DOHH2 (cell line): ENCODE measurements at regions not wholly inside any gene's neighbourhood (a gene's known extent, or its start where the extent isn't known, plus 50 kb on each side); places are given as distances from the start of the nearest gene placed in this dataset.

ENCODE experiments used
- H3F3A ChIP-seq: fragments of 200-600 bp; sonication (generic), shearing (Covaris generic); 2 replicates; pipeline ENCODE4 v1.6.0; 2016; ENCODE audit warnings: antibody characterized with exemption, mild to moderate bottlenecking; ENCODE audit not compliant: control insufficient read depth, insufficient read depth
- H3K27ac ChIP-seq: fragments of 200-600 bp; sonication (generic); 2 replicates; pipeline ENCODE4 v1.5.1; 2014; ENCODE audit warnings: low read depth, mild to moderate bottlenecking, low read length, moderate library complexity
- H3K27me3 ChIP-seq: fragments of 200-600 bp; sonication (generic); 2 replicates; pipeline ENCODE4 v1.6.1; 2014; ENCODE audit warnings: mild to moderate bottlenecking, low read length, mixed read lengths; ENCODE audit not compliant: control insufficient read depth
- H3K36me3 ChIP-seq: fragments of 200-600 bp; sonication (generic); 2 replicates; pipeline ENCODE4 v1.6.1; 2014; ENCODE audit warnings: mild to moderate bottlenecking, low read length, moderate library complexity, mixed read lengths; ENCODE audit not compliant: control insufficient read depth
- H3K4me1 ChIP-seq: fragments of 200-600 bp; sonication (generic); 2 replicates; pipeline ENCODE4 v1.6.1; 2014; ENCODE audit warnings: mild to moderate bottlenecking, low read length, mixed read lengths; ENCODE audit not compliant: control insufficient read depth
- H3K4me2 ChIP-seq: fragments of 200-600 bp; sonication (generic); 2 replicates; pipeline ENCODE4 v1.6.0; 2014; ENCODE audit warnings: mild to moderate bottlenecking, low read length, moderate library complexity
- H3K4me3 ChIP-seq: fragments of 200-600 bp; sonication (generic); 2 replicates; pipeline ENCODE4 v1.5.1; 2014; ENCODE audit warnings: mild to moderate bottlenecking, low read length, mixed read lengths
- H3K79me2 ChIP-seq: fragments of 200-600 bp; sonication (generic); 2 replicates; pipeline ENCODE4 v1.6.1; 2014; ENCODE audit warnings: mild to moderate bottlenecking, low read length, mixed read lengths; ENCODE audit not compliant: control insufficient read depth
- H3K9me2 ChIP-seq: fragments of 200-600 bp; sonication (generic); replicated peaks from 2 replicates; pipeline ENCODE4 v1.6.1; 2014; ENCODE audit warnings: mild to moderate bottlenecking, low read length, mixed read lengths; ENCODE audit not compliant: control insufficient read depth
- H3K9me3 ChIP-seq: fragments of 200-600 bp; sonication (generic); 2 replicates; pipeline ENCODE4 v1.6.1; 2014; ENCODE audit warnings: antibody characterized with exemption, low read length, mixed read lengths; ENCODE audit not compliant: control insufficient read depth, insufficient read depth
- H4K20me1 ChIP-seq: fragments of 200-600 bp; sonication (generic); 2 replicates; pipeline ENCODE4 v1.6.0; 2014; ENCODE audit warnings: low read depth, mild to moderate bottlenecking, antibody characterized with exemption, low read length, moderate library complexity; ENCODE audit not compliant: control insufficient read depth, insufficient read depth
- EZH2phosphoT487 ChIP-seq: fragments of 200-600 bp; sonication (generic); IDR thresholded peaks from 2 replicates; pipeline ENCODE4 v1.6.1; 2017; ENCODE audit warnings: borderline replicate concordance, mild to moderate bottlenecking, antibody characterized with exemption, low read length, moderate library complexity, mixed read lengths
- TF ChIP-seq, protein P1 (sequence below): fragments of 200-600 bp; sonication (generic); IDR thresholded peaks from one replicate; pipeline ENCODE4 v1.5.1; 2014; ENCODE audit warnings: antibody characterized with exemption, mild to moderate bottlenecking, low read depth, low read length; ENCODE audit not compliant: poor library complexity, severe bottlenecking

DNA sequence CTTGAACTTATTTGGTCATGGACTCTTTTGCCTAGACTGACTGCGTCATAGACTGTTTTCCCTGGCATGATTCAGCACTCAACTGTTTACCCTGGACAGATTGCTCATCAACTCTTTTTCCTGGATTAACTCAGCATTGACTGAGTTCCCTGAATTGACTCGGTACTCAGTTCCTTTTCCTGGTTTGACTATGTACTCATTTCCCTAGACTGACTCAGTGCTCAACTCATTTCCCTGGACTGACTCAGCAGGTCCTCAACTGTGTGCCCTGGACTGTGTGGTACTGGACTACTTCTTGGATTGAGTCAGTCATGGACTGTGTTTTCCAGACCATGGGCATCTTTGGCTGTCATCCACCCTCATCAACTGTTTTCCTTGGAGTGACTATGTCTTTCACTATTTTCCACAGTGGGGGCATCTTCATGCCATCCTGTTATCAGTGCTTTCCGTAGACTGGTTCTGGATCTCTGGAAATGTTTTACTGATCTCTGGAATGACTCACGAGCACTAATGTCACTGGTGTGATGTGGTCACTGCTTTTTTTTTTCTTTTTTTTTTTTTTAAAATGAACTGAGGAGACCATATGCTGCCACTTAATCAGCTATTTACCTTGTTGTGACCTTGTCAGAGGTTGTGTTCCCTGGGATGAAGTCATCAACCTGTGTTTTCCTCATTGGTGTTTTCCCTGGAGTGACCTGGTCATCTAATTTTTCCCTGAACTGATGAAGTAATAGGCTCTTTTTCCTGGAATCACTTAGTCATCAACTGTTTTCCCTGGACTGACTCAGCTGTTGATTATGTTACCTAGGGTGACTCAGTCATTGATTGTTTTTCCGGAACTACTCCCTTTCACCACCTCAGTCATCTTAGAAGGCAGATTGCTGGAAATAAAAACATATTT lies 1225.5 kb downstream of the NLGN4Y start:
- H3K27me3 ChIP-seq: no peaks in the 10 kb centered on the region
- no peak overlapping the region for H3K4me2 ChIP-seq
- H3K4me1 ChIP-seq: no peaks in the 10 kb centered on the region
- no peaks in the 10 kb centered on the region for H3K9me2 ChIP-seq
- no peaks in the 10 kb centered on the region for H4K20me1 ChIP-seq
- H3K4me3 ChIP-seq: no peak overlapping the region
- no peaks in the 10 kb centered on the region for H3K9me3 ChIP-seq
- no peaks in the 10 kb centered on the region for H3F3A ChIP-seq
- H3K36me3 ChIP-seq: no peaks in the 10 kb centered on the region
- H3K79me2 ChIP-seq: no peaks in the 10 kb centered on the region
- TF ChIP-seq, protein P1, sequence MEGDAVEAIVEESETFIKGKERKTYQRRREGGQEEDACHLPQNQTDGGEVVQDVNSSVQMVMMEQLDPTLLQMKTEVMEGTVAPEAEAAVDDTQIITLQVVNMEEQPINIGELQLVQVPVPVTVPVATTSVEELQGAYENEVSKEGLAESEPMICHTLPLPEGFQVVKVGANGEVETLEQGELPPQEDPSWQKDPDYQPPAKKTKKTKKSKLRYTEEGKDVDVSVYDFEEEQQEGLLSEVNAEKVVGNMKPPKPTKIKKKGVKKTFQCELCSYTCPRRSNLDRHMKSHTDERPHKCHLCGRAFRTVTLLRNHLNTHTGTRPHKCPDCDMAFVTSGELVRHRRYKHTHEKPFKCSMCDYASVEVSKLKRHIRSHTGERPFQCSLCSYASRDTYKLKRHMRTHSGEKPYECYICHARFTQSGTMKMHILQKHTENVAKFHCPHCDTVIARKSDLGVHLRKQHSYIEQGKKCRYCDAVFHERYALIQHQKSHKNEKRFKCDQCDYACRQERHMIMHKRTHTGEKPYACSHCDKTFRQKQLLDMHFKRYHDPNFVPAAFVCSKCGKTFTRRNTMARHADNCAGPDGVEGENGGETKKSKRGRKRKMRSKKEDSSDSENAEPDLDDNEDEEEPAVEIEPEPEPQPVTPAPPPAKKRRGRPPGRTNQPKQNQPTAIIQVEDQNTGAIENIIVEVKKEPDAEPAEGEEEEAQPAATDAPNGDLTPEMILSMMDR: no peak
- H3K27ac ChIP-seq: no peak overlapping the region

DNA sequence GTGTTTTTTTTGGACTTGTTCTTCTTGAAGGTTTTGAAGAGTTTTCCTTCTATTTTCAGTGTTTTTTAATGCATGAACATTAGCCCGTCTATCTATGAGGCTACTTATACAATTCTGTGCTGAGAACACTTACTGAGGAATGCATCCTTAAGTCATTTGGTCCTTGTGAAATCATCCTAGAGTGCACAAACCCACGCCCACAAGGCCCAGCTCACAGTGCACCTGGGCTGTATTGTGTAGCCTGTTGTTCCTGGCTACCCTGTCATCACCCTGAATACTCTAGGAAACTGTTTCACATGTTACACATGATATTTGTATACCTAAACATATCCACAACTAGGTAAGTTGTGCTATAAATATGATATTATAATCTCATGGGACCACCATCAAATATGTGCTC lies 1226.7 kb downstream of the NLGN4Y start:
- no peaks in the 10 kb centered on the region for H3K79me2 ChIP-seq
- no peak overlapping the region for H3K27ac ChIP-seq
- no peak overlapping the region for H3K4me3 ChIP-seq
- H3F3A ChIP-seq: no peaks in the 10 kb centered on the region
- TF ChIP-seq, protein P1: no peak
- no peak for TF ChIP-seq EZH2phosphoT487
- no peaks in the 10 kb centered on the region for H3K9me3 ChIP-seq
- H3K27me3 ChIP-seq: no peaks in the 10 kb centered on the region
- H3K4me2 ChIP-seq: no peak overlapping the region
- no peaks in the 10 kb centered on the region for H3K9me2 ChIP-seq
- H4K20me1 ChIP-seq: no peaks in the 10 kb centered on the region
- H3K36me3 ChIP-seq: no peaks in the 10 kb centered on the region
- H3K4me1 ChIP-seq: no peaks in the 10 kb centered on the region

DNA sequence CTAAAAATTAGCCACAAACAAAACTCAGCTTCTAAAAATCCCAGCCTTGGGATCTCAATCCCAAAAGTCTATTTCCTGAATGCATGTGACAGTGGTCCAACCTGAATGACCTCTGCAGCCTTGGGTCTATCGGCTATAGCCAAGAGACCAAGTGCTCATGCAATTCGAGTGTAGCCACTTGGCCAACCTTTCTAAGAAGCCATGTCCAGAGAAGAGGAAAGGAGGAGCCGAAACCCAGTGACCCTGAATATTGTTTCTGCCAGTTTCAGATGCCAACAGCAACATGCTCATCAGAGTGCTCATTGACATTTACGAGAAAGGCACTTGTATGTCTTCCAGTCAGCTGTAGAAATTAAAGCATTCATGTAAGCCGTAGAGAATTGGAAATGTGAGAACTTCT lies 1231.9 kb downstream of the NLGN4Y start:
- H3K4me3 ChIP-seq: no peak overlapping the region
- H3K4me1 ChIP-seq: no peaks in the 10 kb centered on the region
- H3K27me3 ChIP-seq: no peaks in the 10 kb centered on the region
- H3K9me2 ChIP-seq: no peaks in the 10 kb centered on the region
- H3K27ac ChIP-seq: no peak overlapping the region
- TF ChIP-seq EZH2phosphoT487: no peak
- TF ChIP-seq, protein P1: no peak
- H3K36me3 ChIP-seq: no peaks in the 10 kb centered on the region
- H4K20me1 ChIP-seq: no peaks in the 10 kb centered on the region
- no peaks in the 10 kb centered on the region for H3F3A ChIP-seq
- no peaks in the 10 kb centered on the region for H3K9me3 ChIP-seq
- H3K4me2 ChIP-seq: no peak overlapping the region
- no peaks in the 10 kb centered on the region for H3K79me2 ChIP-seq
